ENCODE measurements at regions not wholly inside any gene's neighbourhood (a gene's known extent, or its start where the extent isn't known, plus 50 kb on each side); places are given as distances from the start of the nearest gene placed in this dataset.

DNA sequence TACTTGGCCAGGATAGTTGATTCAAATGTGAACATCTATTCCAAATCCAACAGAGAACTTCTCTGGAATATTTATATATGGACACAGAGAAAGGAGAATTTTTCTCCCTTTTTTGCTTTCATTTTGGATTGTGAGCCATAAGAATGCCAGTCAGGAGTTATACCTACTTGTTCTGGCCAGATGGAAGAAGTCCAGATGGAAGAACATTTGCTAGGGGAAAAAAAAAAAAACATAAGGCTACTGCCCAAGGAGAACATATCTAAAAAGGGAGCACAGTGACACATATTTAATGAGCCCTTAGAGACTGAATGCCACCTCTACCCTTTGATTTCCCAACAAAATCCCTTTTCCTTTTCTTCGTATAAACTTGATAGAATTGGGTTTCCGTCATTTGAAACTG lies 61.7 kb upstream of the PPP2R2B start:
- 74% methylated on average over 2 of the region's 2 CpGs for WGBS (ENCODE audit: low lambda C conversion rate)

More for the DNA sequence above, 61.7 kb upstream of the PPP2R2B start:
- Histone ChIP-seq H3K9me2 (no peaks in the 10 kb centered on the region), H3F3A (replicated peaks; ENCODE audit: insufficient read depth) (no peaks in the 10 kb centered on the region), H3K79me2 (ENCODE audit: insufficient read depth) (no peaks in the 10 kb centered on the region), H3K9ac (no peak overlapping the region), H3K27me3 (ENCODE audit: insufficient read depth) (no peaks in the 10 kb centered on the region), H3K4me3 (ENCODE audit: low read depth in 2 of 2, low read length in 1 of 2) (no peak overlapping the region), H2AFZ (ENCODE audit: low read depth) (no peak overlapping the region), H3K27ac (ENCODE audit: low read depth in 2 of 2, low read length in 1 of 2) (no peak overlapping the region), H3K4me2 (no peak overlapping the region), H3K9me3 (no peaks in the 10 kb centered on the region), H4K20me1 (ENCODE audit: insufficient read depth) (no peaks in the 10 kb centered on the region), H3K4me1 (ENCODE audit: control insufficient read depth in 1 of 2, insufficient read depth in 2 of 2, low read depth in 1 of 2, low read length in 1 of 2) (no peaks in the 10 kb centered on the region), H3K36me3 (replicated peaks in 1 of 2; ENCODE audit: control insufficient read depth in 1 of 2, insufficient read depth in 2 of 2, low read length in 1 of 2) (no peaks in the 10 kb centered on the region)
- POLR2A ChIA-PET = no interaction called here
- CTCF ChIA-PET = interaction anchor here (1.5 to 2.2 kb wide), 2 partner anchors 26 to 398 kb away, joined by 6 to 8 read pairs; no protein-coding TSS in a partner anchor
- DNase-seq = no peak
- TF ChIP-seq, protein P1, sequence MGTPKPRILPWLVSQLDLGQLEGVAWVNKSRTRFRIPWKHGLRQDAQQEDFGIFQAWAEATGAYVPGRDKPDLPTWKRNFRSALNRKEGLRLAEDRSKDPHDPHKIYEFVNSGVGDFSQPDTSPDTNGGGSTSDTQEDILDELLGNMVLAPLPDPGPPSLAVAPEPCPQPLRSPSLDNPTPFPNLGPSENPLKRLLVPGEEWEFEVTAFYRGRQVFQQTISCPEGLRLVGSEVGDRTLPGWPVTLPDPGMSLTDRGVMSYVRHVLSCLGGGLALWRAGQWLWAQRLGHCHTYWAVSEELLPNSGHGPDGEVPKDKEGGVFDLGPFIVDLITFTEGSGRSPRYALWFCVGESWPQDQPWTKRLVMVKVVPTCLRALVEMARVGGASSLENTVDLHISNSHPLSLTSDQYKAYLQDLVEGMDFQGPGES (IDR thresholded peaks at IDR 0.05; ENCODE audit: low read depth, low read length) = no peak
- TF ChIP-seq EP300 (IDR thresholded peaks at IDR 0.05; ENCODE audit: borderline replicate concordance in 1 of 2, low read depth in 1 of 2, low read length in 1 of 2) (no peak), RXRA (IDR thresholded peaks at IDR 0.05; ENCODE audit: borderline replicate concordance, low read depth) (no peak), RCOR1 (IDR thresholded peaks at IDR 0.05; ENCODE audit: low read length) (no peak), FOSL2 (IDR thresholded peaks at IDR 0.05; ENCODE audit: borderline replicate concordance, low read depth) (no peak), GABPA (IDR thresholded peaks at IDR 0.05; ENCODE audit: low read depth) (no peak), MXI1 (IDR thresholded peaks at IDR 0.05; ENCODE audit: low read depth, low read length) (no peak), MAX (IDR thresholded peaks at IDR 0.05; ENCODE audit: low read depth) (no peak), FOXM1 (IDR thresholded peaks at IDR 0.05; ENCODE audit: low read depth) (no peak), JUND (IDR thresholded peaks at IDR 0.05) (no peak), TEAD4 (IDR thresholded peaks at IDR 0.05; ENCODE audit: borderline replicate concordance, insufficient read depth) (no peak), REST (IDR thresholded peaks at IDR 0.05; ENCODE audit: low read depth, low read length) (no peak)
